Transverse colon (tissue), 4 donors: ENCODE measurements at regions not wholly inside any gene's neighbourhood (a gene's known extent, or its start where the extent isn't known, plus 50 kb on each side); places are given as distances from the start of the nearest gene placed in this dataset.

Source experiments
- DNase-seq: peaks from one replicate; pipeline ENCODE4 v3.0.0-alpha.2; 2019
- H3K27ac ChIP-seq, 4 donors: fragments of 200-600 bp; sonication (generic); 2 replicates each; pipeline ENCODE4 v1.5.1; 2016 to 2018; ENCODE audit warnings: inconsistent platforms in 4 of 4
- H3K27me3 ChIP-seq: fragments of 200-600 bp; sonication (generic); 2 replicates; pipeline ENCODE4 v1.5.1; 2017; ENCODE audit warnings: inconsistent platforms
- H3K36me3 ChIP-seq, 4 donors: fragments of 200-600 bp; sonication (generic); 2 replicates each; pipeline ENCODE4 v1.5.1; 2017 to 2019; ENCODE audit warnings: inconsistent platforms in 4 of 4
- H3K4me1 ChIP-seq, 4 donors: fragments of 200-600 bp; sonication (generic); 2 replicates each; pipeline ENCODE4 v1.5.1; 2017 to 2020; ENCODE audit warnings: inconsistent platforms in 4 of 4
- H3K4me3 ChIP-seq, 4 donors: fragments of 200-600 bp; sonication (generic); 1 replicate in 1 of 4; 2 replicates in 3 of 4; pipeline versions ENCODE4 v1.5.1 to v1.6.1; 2017 to 2019; ENCODE audit warnings: inconsistent platforms in 4 of 4
- H3K9me3 ChIP-seq, 2 donors: fragments of 200-600 bp; sonication (generic); 2 replicates each; pipeline ENCODE4 v1.5.1; 2017 to 2019; ENCODE audit warnings: inconsistent platforms in 2 of 2
- EP300 ChIP-seq: sonication (generic); formaldehyde crosslinking; IDR thresholded peaks from one replicate; pipeline ENCODE4 v1.6.1; 2017; ENCODE audit warnings: antibody characterized with exemption, low read depth
- POLR2A ChIP-seq: fragments of 450-650 bp; IDR thresholded peaks from one replicate; pipeline ENCODE4 v1.6.1; 2016; ENCODE audit warnings: antibody characterized with exemption, mild to moderate bottlenecking, moderate library complexity
- POLR2AphosphoS5 ChIP-seq, 3 donors: sonication (generic); formaldehyde crosslinking; IDR thresholded peaks; one replicate each; pipeline ENCODE4 v1.6.1; 2016; ENCODE audit warnings: antibody characterized with exemption in 3 of 3
- WGBS, 2 donors: methylation state at CpG; one replicate each; pipeline ENCODE4 v1.1.5; 2018; ENCODE audit warnings: low coverage in 1 of 2; 5-methylcytosine and 5-hydroxymethylcytosine counted together
- in situ Hi-C, 4 donors: fragments of 200-750 bp; cut with MboI; loops; one replicate each; pipeline versions ENCODE4 v1.15.0 to v1.15.1; 2017; ENCODE audit warnings: low sequenced_read_pairs in 3 of 4, low pct_ligation_motif_present in 1 of 4, low pct_unique_long_range_greater_than_20kb in 1 of 4
- intact Hi-C: fragments of 100-400 bp; cut with DNase I; formaldehyde crosslinking; loops from one replicate; pipeline ENCODE4 v1.15.1; 2023; ENCODE audit warnings: low total_unique reads
- TF ChIP-seq, protein P1 (sequence below), 5 experiments: fragments of 200-600 bp in 3 of 5; fragments of 450-650 bp in 2 of 5; sonication (generic) in 3 of 5; IDR thresholded peaks; 1 replicate in 2 of 5; 2 replicates in 3 of 5; pipeline ENCODE4 v1.5.1; 2016 to 2017; ENCODE audit warnings: antibody characterized with exemption in 5 of 5, inconsistent platforms in 3 of 5, mild to moderate bottlenecking in 2 of 5, moderate library complexity in 1 of 5

DNA sequence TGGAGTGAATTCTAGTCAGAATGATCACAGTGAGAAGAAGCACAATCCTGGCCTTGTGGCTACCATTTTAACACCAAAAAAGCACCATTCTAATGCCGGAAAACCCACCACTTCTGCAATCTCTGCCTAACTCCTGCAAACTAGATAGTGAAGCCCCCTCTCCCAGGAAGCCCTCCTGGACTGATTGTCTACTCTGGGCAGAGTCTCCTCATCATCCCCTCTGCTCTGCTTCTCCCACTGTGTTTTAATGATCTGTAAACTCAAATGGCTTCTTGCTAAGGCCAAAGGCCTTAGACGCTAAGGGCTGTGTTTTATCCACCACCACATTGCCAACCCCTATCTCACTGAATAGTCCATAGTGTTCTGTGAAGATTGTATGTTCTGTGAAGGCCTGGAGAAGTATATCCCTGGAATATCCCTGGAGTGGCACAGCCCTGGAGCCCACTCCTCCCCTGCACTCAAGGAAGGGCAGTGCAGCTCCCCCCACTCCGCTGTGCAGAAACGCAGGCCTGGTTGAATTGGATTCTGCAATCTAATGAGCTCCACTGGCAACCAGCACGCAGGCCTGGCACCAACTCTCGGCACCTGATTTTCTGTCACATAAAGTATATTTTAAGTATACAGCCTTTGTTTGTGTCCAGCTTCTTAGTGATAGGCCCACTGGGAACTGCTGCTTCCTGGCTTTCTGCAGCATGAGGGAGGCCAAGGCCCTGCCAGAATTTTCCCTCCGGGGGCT lies 126.3 kb downstream of the ATPSCKMT start:
- H3K27ac ChIP-seq, result no peak overlapping the region
- intact Hi-C loops, result no loop called here
- H3K36me3 ChIP-seq, result no peaks in the 10 kb centered on the region
- TF ChIP-seq POLR2AphosphoS5 (IDR thresholded peaks at IDR 0.05), result no peak
- TF ChIP-seq, protein P1, sequence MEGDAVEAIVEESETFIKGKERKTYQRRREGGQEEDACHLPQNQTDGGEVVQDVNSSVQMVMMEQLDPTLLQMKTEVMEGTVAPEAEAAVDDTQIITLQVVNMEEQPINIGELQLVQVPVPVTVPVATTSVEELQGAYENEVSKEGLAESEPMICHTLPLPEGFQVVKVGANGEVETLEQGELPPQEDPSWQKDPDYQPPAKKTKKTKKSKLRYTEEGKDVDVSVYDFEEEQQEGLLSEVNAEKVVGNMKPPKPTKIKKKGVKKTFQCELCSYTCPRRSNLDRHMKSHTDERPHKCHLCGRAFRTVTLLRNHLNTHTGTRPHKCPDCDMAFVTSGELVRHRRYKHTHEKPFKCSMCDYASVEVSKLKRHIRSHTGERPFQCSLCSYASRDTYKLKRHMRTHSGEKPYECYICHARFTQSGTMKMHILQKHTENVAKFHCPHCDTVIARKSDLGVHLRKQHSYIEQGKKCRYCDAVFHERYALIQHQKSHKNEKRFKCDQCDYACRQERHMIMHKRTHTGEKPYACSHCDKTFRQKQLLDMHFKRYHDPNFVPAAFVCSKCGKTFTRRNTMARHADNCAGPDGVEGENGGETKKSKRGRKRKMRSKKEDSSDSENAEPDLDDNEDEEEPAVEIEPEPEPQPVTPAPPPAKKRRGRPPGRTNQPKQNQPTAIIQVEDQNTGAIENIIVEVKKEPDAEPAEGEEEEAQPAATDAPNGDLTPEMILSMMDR (IDR thresholded peaks at IDR 0.05), result no peak
- TF ChIP-seq POLR2A, result no peak
- TF ChIP-seq EP300, result no peak
- no peak overlapping the region for H3K4me3 ChIP-seq
- H3K4me1 ChIP-seq, result no peaks in the 10 kb centered on the region
- in situ Hi-C loops, result no loop called here
- WGBS, 2 donors, result 92 to 100% methylated on average over 1 to 7 of the region's 7 CpGs
- DNase-seq, result no peak
- H3K27me3 ChIP-seq, result no peaks in the 10 kb centered on the region
- no peaks in the 10 kb centered on the region for H3K9me3 ChIP-seq

DNA sequence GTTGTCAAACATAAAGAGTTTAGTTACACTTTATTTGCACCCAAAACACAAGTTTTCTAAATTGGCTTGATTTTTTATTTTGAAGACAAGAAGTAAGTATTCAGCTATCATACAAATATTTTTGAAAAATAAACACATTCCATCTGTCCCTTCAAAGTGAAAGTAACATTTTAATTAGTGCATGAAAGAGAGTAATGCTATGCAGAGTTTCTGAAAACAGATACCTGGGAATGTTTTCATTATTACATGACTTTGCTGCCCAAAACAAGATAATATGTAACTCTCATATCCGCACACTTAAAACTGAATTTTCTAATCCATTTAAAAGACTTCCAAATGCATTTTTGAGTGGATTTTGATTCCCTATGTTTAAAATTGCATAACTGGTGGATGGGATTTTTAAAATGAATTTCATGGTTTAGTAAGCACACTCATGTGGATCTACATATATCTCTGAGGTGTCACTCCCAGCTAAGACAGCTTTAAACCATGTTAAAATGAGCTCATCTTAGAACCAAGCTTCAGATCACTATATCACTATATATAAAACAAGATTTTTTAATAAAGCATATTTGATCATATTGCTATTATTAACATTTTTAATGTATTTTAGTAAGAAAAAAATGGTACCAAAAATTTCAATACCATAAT lies 127.5 kb downstream of the ATPSCKMT start:
- H3K27me3 ChIP-seq, result no peaks in the 10 kb centered on the region
- no peak for DNase-seq
- H3K4me1 ChIP-seq, result no peaks in the 10 kb centered on the region
- no peak overlapping the region for H3K4me3 ChIP-seq
- in situ Hi-C loops (no loop called here), intact Hi-C loops (no loop called here)
- WGBS, 2 donors, result 86 to 89% methylated on average over 1 of the region's 1 CpG
- no peak for TF ChIP-seq POLR2A
- no peak overlapping the region for H3K27ac ChIP-seq
- no peaks in the 10 kb centered on the region for H3K36me3 ChIP-seq
- no peaks in the 10 kb centered on the region for H3K9me3 ChIP-seq

DNA sequence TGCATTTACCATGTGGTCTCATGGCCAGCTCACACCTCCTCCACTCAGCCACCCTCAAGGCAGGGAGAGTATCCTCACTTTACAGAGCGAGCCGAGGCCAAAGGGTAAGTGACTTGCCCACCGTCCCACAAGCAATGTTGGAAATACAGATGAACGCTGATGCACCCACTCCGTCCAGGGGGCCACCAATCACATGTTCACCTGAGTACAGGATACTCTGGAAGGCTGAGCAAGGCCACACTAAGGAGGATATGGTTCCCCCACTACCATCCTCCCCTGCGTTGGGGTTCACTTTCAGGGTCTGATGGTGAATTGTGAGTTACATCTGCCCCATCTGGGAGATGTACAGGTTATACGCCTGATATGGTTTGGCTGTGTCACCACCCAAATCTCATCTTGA lies 128.8 kb downstream of the ATPSCKMT start:
- DNase-seq, result no peak
- no peak overlapping the region for H3K27ac ChIP-seq
- no peaks in the 10 kb centered on the region for H3K36me3 ChIP-seq
- no peaks in the 10 kb centered on the region for H3K4me1 ChIP-seq
- TF ChIP-seq, protein P1 (IDR thresholded peaks at IDR 0.05), result no peak
- TF ChIP-seq POLR2AphosphoS5 (IDR thresholded peaks at IDR 0.05) (no peak), POLR2A (no peak), EP300 (no peak)
- in situ Hi-C loops, result no loop called here
- intact Hi-C loops, result no loop called here
- no peaks in the 10 kb centered on the region for H3K9me3 ChIP-seq
- no peak overlapping the region for H3K4me3 ChIP-seq
- no peaks in the 10 kb centered on the region for H3K27me3 ChIP-seq
- 89 to 100% methylated on average over 1 to 7 of the region's 7 CpGs for WGBS, 2 donors

DNA sequence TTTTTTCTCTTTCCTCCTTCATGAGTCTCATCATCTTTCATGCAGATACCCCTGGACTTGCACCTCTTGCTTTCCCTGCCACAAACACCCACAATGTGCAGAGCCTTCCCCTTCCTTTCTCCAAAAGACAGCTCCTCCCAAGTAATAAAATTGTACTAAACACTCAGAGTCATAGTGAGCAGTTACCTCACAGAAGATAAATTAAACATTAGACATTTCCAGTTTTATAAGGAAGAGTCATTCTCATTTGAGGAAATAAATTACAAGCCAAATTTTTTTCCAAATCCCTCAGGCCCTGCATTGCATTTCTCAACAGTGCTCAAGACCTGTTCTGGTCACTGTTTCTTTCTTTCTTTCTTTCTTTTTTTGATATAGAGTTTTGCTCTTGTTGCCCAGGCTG lies 131.5 kb downstream of the ATPSCKMT start:
- DNase-seq, result no peak
- Histone ChIP-seq H3K4me1 (no peaks in the 10 kb centered on the region), H3K9me3 (no peaks in the 10 kb centered on the region), H3K4me3 (no peak overlapping the region), H3K27ac (no peak overlapping the region), H3K36me3 (no peaks in the 10 kb centered on the region), H3K27me3 (no peaks in the 10 kb centered on the region)
- in situ Hi-C loops, result no loop called here
- TF ChIP-seq POLR2A (no peak), EP300 (no peak)
- intact Hi-C loops, result no loop called here

DNA sequence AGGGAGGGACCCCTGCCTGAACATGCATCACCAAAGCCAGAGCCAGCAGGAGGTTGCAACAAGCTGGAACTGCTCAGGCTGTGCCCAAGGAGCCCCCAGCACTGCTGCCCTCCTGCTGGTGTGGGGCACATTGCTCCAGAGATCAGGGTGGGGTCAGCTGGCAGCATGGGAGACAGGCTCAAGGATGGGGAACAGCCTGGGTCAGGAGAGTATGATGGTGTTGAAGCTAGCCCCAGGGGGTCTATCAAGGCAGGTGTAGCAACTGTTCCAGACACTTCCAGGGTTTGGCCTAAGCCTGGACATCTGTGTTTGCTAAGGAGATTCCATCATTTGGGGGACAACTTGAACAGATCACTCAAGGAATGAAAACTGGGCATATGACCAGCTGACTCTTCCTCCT lies 133.1 kb downstream of the ATPSCKMT start:
- H3K4me3 ChIP-seq, result no peak overlapping the region
- TF ChIP-seq, protein P1 (IDR thresholded peaks at IDR 0.05), result no peak
- TF ChIP-seq POLR2AphosphoS5 (IDR thresholded peaks at IDR 0.05) (no peak), EP300 (no peak), POLR2A (no peak)
- no peaks in the 10 kb centered on the region for H3K27me3 ChIP-seq
- in situ Hi-C loops, result no loop called here
- H3K4me1 ChIP-seq, result no peaks in the 10 kb centered on the region
- no peak overlapping the region for H3K27ac ChIP-seq
- H3K36me3 ChIP-seq, result no peaks in the 10 kb centered on the region
- intact Hi-C loops, result no loop called here
- H3K9me3 ChIP-seq, result no peaks in the 10 kb centered on the region
- no peak for DNase-seq
